ENCODE measurements at regions not wholly inside any gene's neighbourhood (a gene's known extent, or its start where the extent isn't known, plus 50 kb on each side); places are given as distances from the start of the nearest gene placed in this dataset.

DNA sequence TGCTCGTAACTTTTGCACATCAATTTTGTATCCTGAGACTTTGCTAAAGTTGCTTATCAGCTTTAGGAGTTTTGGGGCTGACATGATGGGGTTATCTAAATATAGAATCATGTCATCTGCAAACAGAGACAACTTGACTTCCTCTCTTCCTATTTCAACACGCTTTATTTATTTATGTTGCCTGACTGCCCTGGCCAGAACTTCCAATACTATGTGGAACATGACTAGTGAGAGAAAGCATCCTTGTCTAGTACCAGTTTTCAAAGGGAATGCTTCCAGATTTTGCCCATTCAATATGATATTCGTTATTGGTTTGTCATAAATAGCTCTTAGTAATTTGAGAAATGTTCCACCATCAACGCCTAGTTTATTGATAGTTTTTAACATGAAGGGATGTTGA lies 65.4 kb upstream of the CDH12 start:
- no peaks in the 10 kb centered on the region for H3K4me1 ChIP-seq (ENCODE audit: insufficient read depth, low read length)
- TF ChIP-seq CTCF (IDR thresholded peaks at IDR 0.05; ENCODE audit: borderline replicate concordance, extremely low read depth, low read length, poor library complexity, severe bottlenecking) (no peak), EZH2 (IDR thresholded peaks at IDR 0.05; ENCODE audit: borderline replicate concordance, low read depth, low read length, severe bottlenecking) (no peak)
- ATAC-seq (ENCODE audit: insufficient read depth, low read depth): no peak

GRCh38 chr5:22916393-22916792 lies 63.2 kb upstream of the CDH12 start:
- Histone ChIP-seq H3K27ac (ENCODE audit: low read length) (no peak overlapping the region), H3K4me2 (ENCODE audit: insufficient read depth, low read length) (no peak overlapping the region), H3K9me3 (ENCODE audit: insufficient read depth, low read length, severe bottlenecking) (no peaks in the 10 kb centered on the region), H3K4me3 (ENCODE audit: low read depth in 1 of 2, low read length in 2 of 2) (no peak overlapping the region), H3K36me3 (ENCODE audit: insufficient read depth, low read length) (no peaks in the 10 kb centered on the region), H2AFZ (ENCODE audit: low read depth, low read length) (no peak overlapping the region), H4K20me1 (ENCODE audit: insufficient read depth, low read length) (no peaks in the 10 kb centered on the region), H3K79me2 (ENCODE audit: insufficient read depth, low read length) (no peaks in the 10 kb centered on the region), H3K27me3 (ENCODE audit: insufficient read depth, low read length, poor library complexity) (no peaks in the 10 kb centered on the region), H3K9ac (ENCODE audit: low read depth, low read length) (no peak overlapping the region), H3K4me1 (ENCODE audit: insufficient read depth, low read length) (no peaks in the 10 kb centered on the region)
- no peak for TF ChIP-seq CTCF (IDR thresholded peaks at IDR 0.05; ENCODE audit: borderline replicate concordance, extremely low read depth, low read length, poor library complexity, severe bottlenecking)
- TF ChIP-seq EZH2 (IDR thresholded peaks at IDR 0.05; ENCODE audit: borderline replicate concordance, low read depth, low read length, severe bottlenecking): no peak
- ATAC-seq (ENCODE audit: insufficient read depth, low read depth) (no peak), DNase-seq (no peak)

More for the DNA sequence above, 65.4 kb upstream of the CDH12 start:
- Histone ChIP-seq H3K4me3 (ENCODE audit: low read depth in 1 of 2, low read length in 2 of 2) (no peak overlapping the region), H3K4me2 (ENCODE audit: insufficient read depth, low read length) (no peak overlapping the region), H3K9ac (ENCODE audit: low read depth, low read length) (no peak overlapping the region), H3K36me3 (ENCODE audit: insufficient read depth, low read length) (no peaks in the 10 kb centered on the region), H3K27me3 (ENCODE audit: insufficient read depth, low read length, poor library complexity) (no peaks in the 10 kb centered on the region), H3K79me2 (ENCODE audit: insufficient read depth, low read length) (no peaks in the 10 kb centered on the region), H2AFZ (ENCODE audit: low read depth, low read length) (no peak overlapping the region), H4K20me1 (ENCODE audit: insufficient read depth, low read length) (no peaks in the 10 kb centered on the region), H3K9me3 (ENCODE audit: insufficient read depth, low read length, severe bottlenecking) (no peaks in the 10 kb centered on the region), H3K27ac (ENCODE audit: low read length) (no peak overlapping the region)
- no peak for DNase-seq

DNA sequence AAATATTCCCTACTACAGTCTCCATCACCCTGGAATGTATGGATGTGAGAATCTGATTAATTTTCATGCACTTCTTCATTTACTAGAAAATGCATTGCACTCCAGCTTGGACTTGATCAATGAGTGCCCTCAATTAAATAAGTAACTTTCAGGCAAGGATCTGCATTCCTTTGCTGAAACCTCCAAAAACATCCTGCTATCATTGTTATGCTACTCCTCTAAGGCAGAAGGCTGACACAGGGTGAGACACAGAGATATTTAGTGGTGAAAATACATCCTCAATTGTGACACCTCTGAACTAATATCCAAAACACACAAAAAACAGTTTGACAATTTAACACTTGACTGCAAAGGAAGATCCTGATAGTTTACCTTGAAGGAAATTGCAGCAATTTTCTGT lies 57.9 kb upstream of the CDH12 start:
- Histone ChIP-seq H2AFZ (ENCODE audit: low read depth, low read length) (no peak overlapping the region), H3K9ac (ENCODE audit: low read depth, low read length) (no peak overlapping the region), H3K36me3 (ENCODE audit: insufficient read depth, low read length) (no peaks in the 10 kb centered on the region), H3K4me2 (ENCODE audit: insufficient read depth, low read length) (no peak overlapping the region), H4K20me1 (ENCODE audit: insufficient read depth, low read length) (no peaks in the 10 kb centered on the region), H3K9me3 (ENCODE audit: insufficient read depth, low read length, severe bottlenecking) (no peaks in the 10 kb centered on the region), H3K79me2 (ENCODE audit: insufficient read depth, low read length) (no peaks in the 10 kb centered on the region), H3K4me3 (ENCODE audit: low read depth in 1 of 2, low read length in 2 of 2) (no peak overlapping the region), H3K4me1 (ENCODE audit: insufficient read depth, low read length) (no peaks in the 10 kb centered on the region), H3K27me3 (ENCODE audit: insufficient read depth, low read length, poor library complexity) (no peaks in the 10 kb centered on the region), H3K27ac (ENCODE audit: low read length) (no peak overlapping the region)
- no peak for DNase-seq
- TF ChIP-seq CTCF (IDR thresholded peaks at IDR 0.05; ENCODE audit: borderline replicate concordance, extremely low read depth, low read length, poor library complexity, severe bottlenecking) (no peak), EZH2 (IDR thresholded peaks at IDR 0.05; ENCODE audit: borderline replicate concordance, low read depth, low read length, severe bottlenecking) (no peak)
- no peak for ATAC-seq (ENCODE audit: insufficient read depth, low read depth)

GRCh38 chr5:22910523-22910922 lies 57.4 kb upstream of the CDH12 start:
- H3K4me2 ChIP-seq (ENCODE audit: insufficient read depth, low read length): no peak overlapping the region
- H3K36me3 ChIP-seq (ENCODE audit: insufficient read depth, low read length): no peaks in the 10 kb centered on the region
- no peaks in the 10 kb centered on the region for H3K9me3 ChIP-seq (ENCODE audit: insufficient read depth, low read length, severe bottlenecking)
- no peak for TF ChIP-seq EZH2 (IDR thresholded peaks at IDR 0.05; ENCODE audit: borderline replicate concordance, low read depth, low read length, severe bottlenecking)
- TF ChIP-seq CTCF (IDR thresholded peaks at IDR 0.05; ENCODE audit: borderline replicate concordance, extremely low read depth, low read length, poor library complexity, severe bottlenecking): no peak
- H3K4me3 ChIP-seq (ENCODE audit: low read depth in 1 of 2, low read length in 2 of 2): no peak overlapping the region
- no peaks in the 10 kb centered on the region for H3K79me2 ChIP-seq (ENCODE audit: insufficient read depth, low read length)
- no peak for DNase-seq
- no peak overlapping the region for H3K27ac ChIP-seq (ENCODE audit: low read length)
- ATAC-seq (ENCODE audit: insufficient read depth, low read depth): no peak
- no peak overlapping the region for H3K9ac ChIP-seq (ENCODE audit: low read depth, low read length)
- no peaks in the 10 kb centered on the region for H3K4me1 ChIP-seq (ENCODE audit: insufficient read depth, low read length)
- H4K20me1 ChIP-seq (ENCODE audit: insufficient read depth, low read length): no peaks in the 10 kb centered on the region
- no peak overlapping the region for H2AFZ ChIP-seq (ENCODE audit: low read depth, low read length)
- H3K27me3 ChIP-seq (ENCODE audit: insufficient read depth, low read length, poor library complexity): no peaks in the 10 kb centered on the region

Measured in DND-41 (cell line).